Keratinocyte (primary cell): ENCODE measurements at regions not wholly inside any gene's neighbourhood (a gene's known extent, or its start where the extent isn't known, plus 50 kb on each side); places are given as distances from the start of the nearest gene placed in this dataset.

Experiments used
- DNase-seq: peaks from one replicate; pipeline ENCODE4 v3.0.0-alpha.2; 2011; ENCODE audit warnings: low read depth, missing footprints, low spot score
- FAIRE-seq: peaks from 2 replicates; lab custom pipeline; 2011; peaks lifted over from hg19 to GRCh38; lab: Jason Lieb, UNC
- H2AFZ ChIP-seq: 2 replicates; pipeline ENCODE4 v1.6.0; 2012; ENCODE audit warnings: low read length, control low read depth, inconsistent platforms; ENCODE audit not compliant: control insufficient read depth
- H3K27ac ChIP-seq: 2 replicates; pipeline ENCODE4 v1.5.1; 2011; ENCODE audit warnings: low read length; ENCODE audit not compliant: control insufficient read depth, insufficient read depth
- H3K27me3 ChIP-seq: 3 replicates; pipeline ENCODE4 v1.6.0; 2011; ENCODE audit warnings: low read length; ENCODE audit not compliant: control insufficient read depth, insufficient read depth; ENCODE audit errors: extremely low read depth
- H3K36me3 ChIP-seq, 2 experiments: 2 replicates in 1 of 2; 3 replicates in 1 of 2; pipeline ENCODE4 v1.5.1; 2011; ENCODE audit warnings: low read length in 2 of 2, mild to moderate bottlenecking in 1 of 2; ENCODE audit not compliant: control insufficient read depth in 2 of 2, insufficient read depth in 2 of 2; ENCODE audit errors: extremely low read depth in 1 of 2
- H3K4me1 ChIP-seq: 3 replicates; pipeline ENCODE4 v1.5.1; 2011; ENCODE audit warnings: low read length; ENCODE audit not compliant: control insufficient read depth, insufficient read depth; ENCODE audit errors: extremely low read depth
- H3K4me2 ChIP-seq: 3 replicates; pipeline ENCODE4 v1.6.0; 2011; ENCODE audit warnings: low read depth, low read length; ENCODE audit not compliant: control insufficient read depth, insufficient read depth; ENCODE audit errors: extremely low read depth
- H3K4me3 ChIP-seq, 3 experiments: fragments of 200-600 bp in 1 of 3; sonication (generic) in 1 of 3; 2 replicates in 2 of 3; 3 replicates in 1 of 3; pipeline ENCODE4 v1.5.1; 2011 to 2016; ENCODE audit warnings: low read length in 3 of 3, mild to moderate bottlenecking in 3 of 3, control low read depth in 2 of 3, inconsistent platforms in 1 of 3, low read depth in 1 of 3, mixed read lengths in 1 of 3, mixed run types in 1 of 3, moderate library complexity in 1 of 3; ENCODE audit not compliant: control insufficient read depth in 2 of 3, insufficient read depth in 2 of 3; ENCODE audit errors: extremely low read depth in 1 of 3
- H3K79me2 ChIP-seq: 2 replicates; pipeline ENCODE4 v1.6.0; 2012; ENCODE audit warnings: low read length; ENCODE audit not compliant: control insufficient read depth, insufficient read depth
- H3K9ac ChIP-seq: 3 replicates; pipeline ENCODE4 v1.6.0; 2011; ENCODE audit warnings: low read length; ENCODE audit not compliant: control insufficient read depth, insufficient read depth; ENCODE audit errors: extremely low read depth
- H3K9me1 ChIP-seq: 3 replicates; pipeline ENCODE4 v1.6.0; 2011; ENCODE audit warnings: low read length; ENCODE audit not compliant: control insufficient read depth, insufficient read depth; ENCODE audit errors: extremely low read depth
- H3K9me3 ChIP-seq: 2 replicates; pipeline ENCODE4 v1.5.1; 2012; ENCODE audit warnings: low read depth, low read length; ENCODE audit not compliant: control insufficient read depth
- H4K20me1 ChIP-seq: 3 replicates; pipeline ENCODE4 v1.6.0; 2011; ENCODE audit warnings: low read length; ENCODE audit not compliant: control insufficient read depth, insufficient read depth; ENCODE audit errors: extremely low read depth
- CTCF ChIP-seq, 3 experiments: IDR thresholded peaks in 1 of 3; conservative IDR thresholded peaks in 1 of 3; optimal IDR thresholded peaks in 1 of 3; 2 replicates in 2 of 3; 3 replicates in 1 of 3; pipeline versions ENCODE3 to v1.5.1; 2011; ENCODE audit warnings: low read length in 3 of 3, mild to moderate bottlenecking in 3 of 3, moderate library complexity in 2 of 3, control low read depth in 1 of 3, inconsistent platforms in 1 of 3; ENCODE audit not compliant: insufficient read depth in 2 of 3; ENCODE audit errors: extremely low read depth in 1 of 3
- EZH2 ChIP-seq: IDR thresholded peaks from one replicate; pipeline ENCODE4 v1.6.1; 2012; ENCODE audit warnings: inconsistent platforms, mild to moderate bottlenecking, low read length, moderate library complexity
- dilution Hi-C: fragments of 300-500 bp; cut with MboI; formaldehyde crosslinking; loops from one replicate; pipeline ENCODE4 v1.7.0; 2020; ENCODE audit warnings: low sequenced_read_pairs; ENCODE audit not compliant: extremely low pct_ligation_motif_present

DNA sequence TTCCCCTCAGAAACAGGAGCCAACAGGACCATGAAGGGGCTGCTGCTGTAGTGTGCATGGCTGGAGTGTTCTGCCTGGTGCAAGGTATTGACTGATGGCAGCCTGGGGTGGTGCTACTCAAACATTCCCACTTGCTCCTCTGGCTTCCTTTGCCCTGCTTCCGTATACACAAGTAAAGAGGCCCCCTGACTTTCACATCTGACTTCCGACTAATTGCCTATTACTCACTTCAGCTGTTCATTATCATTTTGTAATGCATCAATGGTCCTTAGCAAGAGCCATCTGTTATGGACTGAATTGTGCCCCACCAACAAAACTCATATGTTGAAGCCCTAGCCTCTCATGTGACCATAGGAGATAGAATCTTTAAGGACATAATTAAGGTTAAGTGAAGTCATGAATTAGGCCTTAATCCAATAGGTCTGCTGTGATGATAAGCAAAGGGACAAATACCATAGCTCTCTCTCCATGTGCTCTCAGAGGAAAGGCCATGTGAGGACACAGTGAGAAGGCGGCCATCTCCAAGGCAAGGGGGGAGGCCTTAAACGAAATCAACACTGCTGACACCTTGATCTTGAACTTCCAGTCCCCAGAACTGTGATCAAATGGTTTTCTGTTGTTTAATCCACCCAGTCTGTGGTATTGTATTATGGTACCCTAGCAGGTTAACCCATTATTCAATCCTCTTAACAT lies 122.5 kb upstream of the CLNK start:
- H3K79me2 ChIP-seq = no peaks in the 10 kb centered on the region
- no peaks in the 10 kb centered on the region for H3K27me3 ChIP-seq
- no peaks in the 10 kb centered on the region for H3K4me1 ChIP-seq
- no peaks in the 10 kb centered on the region for H3K36me3 ChIP-seq
- H3K4me3 ChIP-seq = no peak overlapping the region
- dilution Hi-C loops = no loop called here
- H4K20me1 ChIP-seq = no peaks in the 10 kb centered on the region
- no peak overlapping the region for H2AFZ ChIP-seq
- no peak overlapping the region for H3K9ac ChIP-seq
- DNase-seq (no peak), FAIRE-seq (no peak)
- no peaks in the 10 kb centered on the region for H3K9me3 ChIP-seq
- H3K4me2 ChIP-seq = no peak overlapping the region
- H3K9me1 ChIP-seq = no peaks in the 10 kb centered on the region
- TF ChIP-seq CTCF (optimal IDR thresholded peaks at IDR 0.05 in 1 of 3, IDR thresholded peaks at IDR 0.05 in 1 of 3, conservative IDR thresholded peaks at IDR 0.05 in 1 of 3; ENCODE audit: extremely low read depth in 1 of 3, insufficient read depth in 2 of 3, low read length in 3 of 3) = no peak
- no peak for TF ChIP-seq EZH2
- no peak overlapping the region for H3K27ac ChIP-seq

DNA sequence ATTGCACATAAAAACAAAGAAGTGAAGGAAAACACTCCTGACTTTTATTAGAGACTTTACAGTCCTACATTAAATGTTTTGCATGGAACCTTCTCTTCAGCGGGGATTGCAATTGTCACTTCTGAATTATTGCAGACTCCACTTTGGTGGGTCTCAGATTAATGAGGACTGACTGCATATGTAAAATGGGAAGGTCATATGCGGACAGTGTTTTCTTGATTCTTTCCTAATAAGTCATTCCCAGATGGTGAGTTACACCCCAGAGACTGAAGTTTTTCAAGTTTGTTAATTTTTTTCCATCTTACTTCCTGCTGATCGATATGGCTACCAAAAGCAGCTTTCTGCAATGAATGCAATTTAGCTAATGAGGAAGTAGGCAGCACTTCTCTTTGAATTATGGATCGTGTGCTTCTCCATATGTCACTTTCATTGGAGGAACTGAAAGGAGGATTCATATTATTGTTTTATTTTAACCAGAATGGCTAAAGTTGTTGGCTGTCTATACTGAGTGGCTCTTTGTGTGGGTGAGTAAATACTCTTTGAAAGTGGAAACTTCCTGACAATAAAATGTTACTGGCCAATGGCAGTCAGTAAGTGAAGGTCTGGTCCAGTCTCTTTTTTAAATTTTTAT lies 119.3 kb upstream of the CLNK start:
- Histone ChIP-seq H3K36me3 (no peaks in the 10 kb centered on the region), H3K4me2 (no peak overlapping the region), H3K9ac (no peak overlapping the region), H3K4me3 (no peak overlapping the region), H4K20me1 (no peaks in the 10 kb centered on the region), H3K79me2 (no peaks in the 10 kb centered on the region), H3K9me3 (no peaks in the 10 kb centered on the region), H3K9me1 (no peaks in the 10 kb centered on the region), H3K27ac (no peak overlapping the region), H3K4me1 (no peaks in the 10 kb centered on the region), H3K27me3 (no peaks in the 10 kb centered on the region), H2AFZ (no peak overlapping the region)
- dilution Hi-C loops = no loop called here
- DNase-seq = no peak
- TF ChIP-seq CTCF (optimal IDR thresholded peaks at IDR 0.05 in 1 of 3, IDR thresholded peaks at IDR 0.05 in 1 of 3, conservative IDR thresholded peaks at IDR 0.05 in 1 of 3; ENCODE audit: extremely low read depth in 1 of 3, insufficient read depth in 2 of 3, low read length in 3 of 3) (no peak), EZH2 (no peak)
- FAIRE-seq = no peak
